NCI-H2029 (cell line): ENCODE measurements at regions not wholly inside any gene's neighbourhood (a gene's known extent, or its start where the extent isn't known, plus 50 kb on each side); places are given as distances from the start of the nearest gene placed in this dataset.

Experiments
- DNase-seq: peaks from one replicate; lab custom pipeline; 2025; lab: John Stamatoyannopoulos, UW

DNA sequence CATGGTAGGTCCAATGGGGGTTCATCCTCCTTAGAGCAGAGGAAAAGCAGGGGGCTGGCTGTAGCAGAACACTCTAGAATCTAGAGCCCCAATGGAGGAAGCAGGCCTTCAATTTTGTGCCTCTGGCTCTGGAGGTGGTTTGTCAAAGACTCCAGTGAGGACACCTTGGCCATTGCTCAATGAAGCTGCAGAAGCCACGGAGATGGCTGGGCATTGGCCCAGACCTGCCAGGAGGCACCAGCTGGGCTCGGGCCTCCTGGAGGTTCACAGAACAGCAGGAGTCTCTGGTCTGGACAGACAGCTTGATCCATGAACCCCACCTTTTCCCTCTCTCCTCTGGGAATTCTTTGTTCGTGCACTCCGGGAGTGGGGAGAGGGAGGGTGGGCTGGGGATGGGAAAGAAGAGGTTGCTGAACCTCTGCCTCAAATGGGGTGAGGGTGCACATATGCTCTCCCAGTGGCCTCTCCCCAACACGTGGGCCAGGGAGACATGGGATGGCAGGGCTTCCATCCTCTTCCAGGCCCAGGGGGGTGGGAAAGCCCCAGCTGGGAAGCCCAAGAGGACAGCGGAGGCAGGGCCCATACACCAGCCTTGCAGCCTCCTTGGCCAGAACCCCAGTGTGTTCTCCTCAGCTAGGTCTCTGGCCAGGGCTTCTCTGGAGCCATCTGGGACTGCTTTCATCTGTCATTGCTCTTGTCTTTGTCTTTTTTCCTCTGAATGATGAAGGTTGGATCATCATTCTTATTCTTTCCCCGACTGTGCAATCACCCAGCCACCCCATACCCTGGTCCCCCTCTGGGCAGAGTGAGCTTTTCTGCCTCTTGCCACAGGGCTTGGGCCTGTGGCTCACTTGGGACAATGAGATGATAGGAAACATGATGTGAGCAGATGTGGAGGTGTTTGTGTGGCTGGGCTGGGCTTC, 1019.4 kb downstream of the BRD1 start:
- DNase-seq, result no peak

- DNase-seq, result no peak
Observed at GRCh38 chr22:48807155-48807554, 1020.5 kb downstream of the BRD1 start.

DNA sequence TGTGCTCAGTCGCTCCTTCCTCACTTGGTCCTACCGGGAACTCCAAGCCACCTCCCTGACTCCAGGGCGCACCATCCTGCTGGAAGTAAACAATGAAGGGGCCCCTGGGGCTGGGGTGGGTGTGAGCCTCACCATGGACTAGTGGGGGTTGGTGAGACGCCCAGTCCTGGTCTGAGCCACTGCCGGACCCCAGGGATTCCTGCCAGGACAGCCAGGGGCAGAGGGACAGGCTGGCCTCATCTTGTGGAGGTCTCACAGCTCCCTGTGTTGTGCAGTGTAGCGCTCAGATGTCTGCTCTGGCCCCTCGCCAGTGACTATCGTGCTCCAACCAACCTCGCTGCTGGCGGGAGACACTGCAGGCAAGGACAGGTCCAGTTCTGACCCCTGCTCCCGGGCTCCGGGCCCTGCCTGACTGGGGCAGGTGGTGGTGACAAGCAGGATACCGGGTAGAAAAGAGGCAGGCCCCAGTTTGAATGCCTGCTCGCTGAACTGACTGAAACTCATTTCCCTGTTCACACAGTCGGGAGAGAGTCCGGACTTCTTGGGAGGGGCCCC, 1021.4 kb downstream of the BRD1 start:
- DNase-seq, result no peak

DNA sequence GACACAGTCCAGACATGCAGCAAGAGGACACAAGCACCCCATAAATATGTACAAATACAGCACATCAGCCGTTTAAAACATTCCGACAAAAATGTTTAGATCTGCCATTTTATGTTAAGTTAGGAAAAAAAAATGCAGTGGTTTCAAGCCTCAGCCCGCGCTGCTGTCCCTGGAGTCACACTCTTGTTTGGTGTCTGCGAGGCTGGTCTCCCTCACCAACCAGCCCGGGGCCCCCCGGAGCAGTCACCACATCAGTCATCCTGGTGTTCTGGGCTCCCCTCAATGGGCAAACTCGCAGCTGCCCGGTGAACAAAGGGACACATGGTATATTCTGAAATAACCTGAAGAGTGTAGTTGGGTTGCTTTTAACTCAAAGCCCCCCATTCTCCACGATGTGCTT, 1022.2 kb downstream of the BRD1 start:
- DNase-seq, result no peak

- no peak for DNase-seq
Observed at GRCh38 chr22:48804811-48805301, 1022.8 kb downstream of the BRD1 start.

- DNase-seq, result no peak
Observed at GRCh38 chr22:48803948-48804810, 1023.5 kb downstream of the BRD1 start.

DNA sequence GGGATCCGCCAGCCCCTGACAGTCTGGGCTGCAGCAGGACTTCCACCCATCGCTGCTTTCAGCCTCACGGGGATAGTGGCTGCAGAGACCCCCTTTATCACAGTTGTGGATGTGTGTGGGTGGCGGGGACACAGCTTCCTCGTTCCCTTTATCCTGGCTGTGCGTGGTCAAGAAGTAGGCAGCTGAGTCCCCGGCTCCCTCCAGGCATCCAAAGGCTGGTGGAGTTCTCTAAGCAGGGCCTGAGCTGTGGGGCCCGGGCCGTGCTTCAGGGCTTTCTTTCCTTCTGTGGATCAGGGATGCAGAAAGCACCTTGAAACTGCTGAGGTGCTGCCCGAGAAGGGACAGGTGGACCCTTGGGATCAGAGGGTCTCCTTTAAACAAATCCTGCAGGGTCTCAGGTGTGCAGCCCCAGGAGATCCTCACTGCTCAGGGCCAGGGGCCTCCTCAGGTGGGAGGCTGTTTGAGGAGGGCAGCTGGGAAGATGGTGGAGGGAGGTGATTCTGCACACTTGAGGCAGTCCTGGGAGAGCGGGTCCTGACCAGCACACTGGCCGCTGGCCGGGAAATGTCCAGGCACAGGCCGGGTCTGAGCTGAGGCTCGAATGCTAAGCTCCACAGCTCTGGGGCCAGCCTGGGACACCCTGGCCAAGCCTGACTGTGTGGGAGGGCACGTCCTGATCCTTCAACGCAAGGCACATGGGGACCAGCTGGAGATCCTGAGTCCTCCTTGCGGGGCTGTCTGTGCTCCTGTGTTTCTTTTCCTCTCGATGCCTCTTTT, 1024.3 kb downstream of the BRD1 start:
- no peak for DNase-seq

GRCh38 chr22:48802576-48802975, 1025.1 kb downstream of the BRD1 start:
- DNase-seq, result no peak

DNA sequence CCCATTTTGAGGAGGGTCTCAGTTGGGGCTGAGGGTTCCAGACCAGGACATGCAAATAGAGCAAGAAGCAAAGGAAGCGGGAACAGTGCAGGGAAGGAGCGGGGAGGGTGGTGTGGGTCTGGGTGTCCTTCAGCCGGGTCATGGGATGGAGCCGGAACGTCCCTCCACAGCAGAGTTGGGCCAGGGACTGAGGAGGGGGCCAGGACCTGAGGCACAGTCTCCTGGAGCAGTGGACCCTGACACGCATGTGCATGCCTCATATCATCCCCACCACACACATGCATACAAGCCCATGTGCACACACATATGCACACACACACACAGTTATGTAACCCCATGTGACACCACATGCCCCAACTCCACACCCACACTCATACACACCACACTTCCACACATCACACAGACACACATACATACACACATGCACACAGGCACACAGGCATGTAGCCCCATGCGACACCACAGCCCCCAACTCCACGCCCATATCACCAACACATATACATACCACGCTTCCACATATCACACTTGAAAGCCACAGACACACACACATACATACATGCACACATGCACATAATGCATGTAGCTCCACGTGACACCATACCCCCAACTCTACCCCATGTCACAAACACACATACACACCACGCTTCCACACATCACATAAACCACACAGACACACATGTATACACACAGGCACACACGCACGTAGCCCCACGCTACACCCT, 1026.6 kb downstream of the BRD1 start:
- no peak for DNase-seq

DNA sequence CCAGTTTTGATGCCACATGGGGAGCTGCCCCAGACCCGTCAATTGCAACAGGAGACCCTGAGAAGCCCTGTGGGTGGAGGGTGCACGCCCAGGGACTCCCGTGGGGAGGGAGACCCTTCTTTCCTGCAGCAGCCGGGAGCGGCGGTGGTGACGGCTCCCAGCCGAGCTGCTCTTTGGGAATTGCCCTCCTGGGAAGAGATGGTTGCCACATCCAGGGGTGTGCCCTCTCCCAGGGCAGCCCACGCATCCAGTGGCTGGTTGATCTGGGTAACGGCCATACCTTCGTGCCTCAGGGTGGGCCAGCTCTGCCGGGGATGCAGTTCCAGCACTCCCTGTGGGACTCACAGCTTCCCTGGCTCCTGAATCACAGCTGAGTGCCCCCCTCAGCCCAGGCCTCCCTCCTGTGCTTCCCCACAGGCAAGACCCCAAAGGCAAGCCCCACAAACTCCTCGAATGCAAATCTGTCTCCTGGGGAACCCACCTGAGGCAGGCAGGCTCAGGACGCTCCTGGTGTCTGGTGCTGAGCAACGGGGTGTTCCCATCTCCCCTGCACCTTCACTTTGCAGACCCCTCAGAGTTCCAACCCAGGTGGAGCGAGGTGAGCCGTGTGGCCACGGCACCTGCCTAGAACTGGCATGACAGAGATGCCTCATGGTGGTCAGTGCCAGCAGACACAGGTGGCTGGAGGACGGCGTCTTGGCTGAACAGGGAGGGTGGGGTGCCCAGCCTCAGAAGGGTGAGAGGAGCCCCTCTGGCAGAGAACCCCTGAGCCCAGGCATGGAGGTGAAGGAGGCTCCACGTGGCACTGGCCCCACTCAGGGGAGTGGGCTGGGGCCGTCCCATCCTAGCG, 1027.4 kb downstream of the BRD1 start:
- no peak for DNase-seq

DNA sequence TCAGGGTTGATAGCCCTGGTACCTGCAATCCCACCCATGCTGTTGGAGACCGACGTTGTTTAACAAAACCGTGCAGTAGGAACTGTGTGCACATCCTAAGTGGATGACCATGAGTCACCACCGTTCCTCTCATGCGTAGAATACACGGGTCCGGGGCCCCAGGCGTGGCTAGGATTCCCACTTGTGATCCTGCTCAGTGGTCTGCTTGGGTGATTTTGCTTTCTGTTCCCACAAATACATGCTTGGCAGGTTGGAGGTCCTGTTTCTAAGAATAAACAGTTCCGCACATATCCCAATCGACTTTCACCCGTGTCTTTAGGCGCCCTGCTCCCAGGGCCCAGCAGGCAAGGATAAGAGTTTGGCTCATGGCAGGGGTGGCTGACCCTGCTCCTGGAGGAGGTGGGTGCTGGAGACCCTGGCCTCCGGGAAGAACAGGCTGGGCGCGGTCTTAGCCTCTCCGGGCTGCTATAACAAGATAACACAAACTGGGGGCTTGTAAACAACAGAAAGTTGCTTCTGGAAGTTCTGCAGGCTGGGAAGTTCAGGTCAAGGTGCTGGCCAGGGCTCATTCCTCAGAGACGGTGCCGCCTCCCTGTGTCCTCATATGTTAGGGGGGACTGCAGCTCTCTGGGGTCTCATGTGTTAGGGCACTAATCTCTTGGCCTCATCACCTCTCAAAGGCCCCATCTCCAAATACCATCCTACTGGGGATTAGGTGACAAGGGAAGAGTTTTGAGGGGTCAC, 1028.3 kb downstream of the BRD1 start:
- no peak for DNase-seq

DNA sequence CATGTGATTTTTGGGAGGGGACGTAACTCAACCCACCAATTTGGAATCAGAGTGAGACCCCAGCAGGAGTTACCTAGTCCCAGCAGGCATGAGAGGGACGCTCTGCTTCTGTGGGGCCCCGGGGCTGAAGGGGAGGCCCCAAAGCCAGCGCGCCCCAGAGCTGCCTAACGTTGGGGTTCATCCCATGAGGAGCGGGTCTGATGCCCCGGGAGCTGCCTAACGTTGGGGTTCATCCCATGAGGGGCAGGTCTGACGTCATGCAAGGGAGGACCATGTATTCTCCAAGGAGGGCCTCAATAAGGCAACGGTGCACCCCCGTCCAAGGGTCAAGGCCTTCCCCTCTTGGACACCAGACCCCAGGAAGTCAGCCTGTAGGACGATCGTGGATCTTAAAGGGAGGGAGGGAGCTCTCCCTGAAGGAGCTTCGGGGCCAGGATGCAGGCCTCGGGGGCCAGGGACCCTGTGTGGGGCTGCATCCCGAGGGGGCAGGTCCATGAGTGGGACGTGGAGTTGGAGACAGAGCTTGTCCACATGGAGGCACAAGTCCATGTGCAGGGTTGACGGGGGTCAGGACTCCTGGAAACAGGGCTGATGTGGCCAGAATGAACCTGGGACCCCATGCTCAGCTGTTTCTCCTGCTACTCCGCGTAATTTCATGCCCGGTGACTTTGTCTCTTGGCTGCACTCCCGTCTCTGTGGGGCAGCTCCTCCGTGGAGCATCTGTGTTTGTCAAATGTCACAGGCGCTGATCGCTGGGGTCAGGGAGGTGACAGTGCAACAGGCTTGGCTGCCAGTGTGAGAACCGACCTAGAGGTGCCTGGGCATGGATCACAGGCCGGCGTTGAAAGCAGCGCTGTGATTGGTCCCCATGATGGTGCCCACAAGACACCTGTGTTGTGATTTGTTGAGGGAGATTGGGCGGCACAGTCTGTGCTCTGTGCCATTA, 1029.1 kb downstream of the BRD1 start:
- DNase-seq, result no peak

GRCh38 chr22:48797731-48798130, 1029.9 kb downstream of the BRD1 start:
- no peak for DNase-seq

- no peak for DNase-seq
Observed at GRCh38 chr22:48796310-48797015, 1031.2 kb downstream of the BRD1 start.

DNA sequence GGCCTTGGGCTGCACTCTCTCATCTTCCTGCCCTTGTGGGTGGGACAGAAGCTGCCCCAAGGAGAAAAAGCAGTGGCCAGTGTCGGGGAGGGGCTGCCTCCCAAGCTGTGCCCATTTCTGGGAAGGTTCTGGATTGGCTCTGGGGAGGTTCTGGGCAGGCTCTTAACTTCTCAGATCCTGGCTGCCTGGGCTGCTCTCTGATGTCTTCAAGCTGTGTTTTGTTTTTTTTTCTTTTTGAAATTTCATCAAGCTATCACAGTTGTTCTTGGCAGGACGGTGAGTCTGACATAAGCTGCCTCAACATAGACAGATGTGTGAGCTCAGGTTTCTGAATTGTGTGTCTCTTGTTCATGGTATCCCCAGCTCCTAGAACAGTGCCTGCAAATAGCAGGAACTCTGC, 1032.0 kb downstream of the BRD1 start:
- DNase-seq, result no peak

DNA sequence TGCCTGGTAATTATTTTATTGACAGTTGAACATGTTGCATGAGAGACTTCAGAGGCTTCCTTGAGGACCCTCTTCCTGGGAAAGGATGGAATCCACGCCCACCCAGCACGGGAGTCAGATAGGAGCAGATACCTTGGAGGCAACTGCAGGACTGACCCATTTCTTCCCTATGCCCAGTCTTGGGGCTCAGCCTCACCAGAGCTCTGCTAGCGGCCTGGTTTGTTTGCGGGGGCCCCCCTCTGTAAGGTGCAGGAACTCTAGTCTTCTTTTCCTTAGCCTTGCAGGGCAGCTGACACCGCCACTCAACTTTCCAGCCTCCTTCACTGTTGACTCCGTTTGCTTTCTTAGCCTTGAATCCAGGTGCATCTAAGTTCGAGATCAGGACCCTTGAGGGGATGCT, 1032.8 kb downstream of the BRD1 start:
- no peak for DNase-seq

- no peak for DNase-seq
Observed at GRCh38 chr22:48793949-48794348, 1033.7 kb downstream of the BRD1 start.

DNA sequence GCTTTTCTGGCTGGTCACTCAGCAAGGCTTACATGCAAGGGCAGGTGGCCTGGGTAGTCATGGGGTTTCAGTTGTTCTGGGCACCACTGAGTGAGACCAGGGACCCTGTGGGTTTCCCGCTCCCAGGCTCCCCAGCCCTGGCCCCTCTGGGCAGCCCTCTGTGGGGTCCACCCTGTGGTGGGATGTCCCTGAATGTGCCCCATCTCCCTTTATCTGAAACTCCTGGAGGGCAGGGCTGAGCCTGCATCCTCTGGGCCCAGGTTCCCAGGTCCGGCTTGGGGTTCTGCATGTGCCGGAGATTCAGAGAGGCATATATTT, 1041.0 kb downstream of the BRD1 start:
- no peak for DNase-seq
